Endothelial cell of umbilical vein (primary cell): ENCODE measurements at regions not wholly inside any gene's neighbourhood (a gene's known extent, or its start where the extent isn't known, plus 50 kb on each side); places are given as distances from the start of the nearest gene placed in this dataset.

Source experiments
- BruUV-seq: library from RNA; stranded (reverse); fragments of 400-500 nt; replicated peaks from 2 replicates; lab custom pipeline; 2021; lab: Mats Ljungman, UMichigan
- CTCF ChIA-PET: fragments of 300-600, 350-600 bp; sonication (Branson Sonifier 250); formaldehyde crosslinking; loops from one replicate; lab custom pipeline; 2021; ENCODE audit warnings: antibody characterized with exemption, inconsistent platforms; lab: Charles Lee
- POLR2A ChIA-PET: fragments of 300-600, 350-600 bp; sonication (Branson Sonifier 250); formaldehyde crosslinking; loops from one replicate; lab custom pipeline; 2021; ENCODE audit warnings: antibody characterized with exemption, inconsistent platforms; lab: Charles Lee
- DNase-seq: peaks from one replicate; pipeline ENCODE4 v3.0.0-alpha.2; 2011; ENCODE audit warnings: low read depth, low spot score
- FAIRE-seq: peaks from 2 replicates; lab custom pipeline; 2011; peaks lifted over from hg19 to GRCh38; lab: Jason Lieb, UNC
- H2AFZ ChIP-seq: 2 replicates; pipeline ENCODE4 v1.6.0; 2012; ENCODE audit warnings: low read depth, low read length, control low read depth, inconsistent platforms
- H3K27ac ChIP-seq: 2 replicates; pipeline ENCODE4 v1.5.1; 2011; ENCODE audit warnings: low read depth, mild to moderate bottlenecking, control low read depth, low read length, moderate library complexity; ENCODE audit not compliant: insufficient read depth
- H3K27me3 ChIP-seq, 2 experiments: 2 replicates each; pipeline versions ENCODE4 v1.6.0 to v1.6.1; 2011; ENCODE audit warnings: low read length in 2 of 2, mixed read lengths in 1 of 2; ENCODE audit not compliant: control insufficient read depth in 2 of 2, insufficient read depth in 2 of 2
- H3K36me3 ChIP-seq, 2 experiments: 2 replicates in 1 of 2; 3 replicates in 1 of 2; pipeline ENCODE4 v1.5.1; 2011; ENCODE audit warnings: low read length in 2 of 2, mild to moderate bottlenecking in 1 of 2, moderate library complexity in 1 of 2; ENCODE audit not compliant: control insufficient read depth in 2 of 2, insufficient read depth in 2 of 2; ENCODE audit errors: extremely low read depth in 1 of 2
- H3K4me1 ChIP-seq: 3 replicates; pipeline ENCODE4 v1.5.1; 2011; ENCODE audit warnings: mild to moderate bottlenecking, low read length; ENCODE audit not compliant: control insufficient read depth, insufficient read depth; ENCODE audit errors: extremely low read depth
- H3K4me2 ChIP-seq: 2 replicates; pipeline ENCODE4 v1.6.1; 2011; ENCODE audit warnings: low read length, control low read depth, mixed read lengths; ENCODE audit not compliant: insufficient read depth
- H3K4me3 ChIP-seq, 3 experiments: fragments of 200-600 bp in 1 of 3; sonication (generic), shearing (Covaris generic) in 1 of 3; replicated peaks in 1 of 3; 2 replicates each; pipeline ENCODE4 v1.5.1; 2011 to 2016; ENCODE audit warnings: control low read depth in 3 of 3, low read length in 3 of 3, mild to moderate bottlenecking in 2 of 3, inconsistent platforms in 1 of 3, low read depth in 1 of 3, moderate library complexity in 1 of 3; ENCODE audit not compliant: insufficient read depth in 1 of 3
- H3K79me2 ChIP-seq: 2 replicates; pipeline ENCODE4 v1.6.0; 2012; ENCODE audit warnings: low read length, inconsistent platforms; ENCODE audit not compliant: control insufficient read depth, insufficient read depth
- H3K9ac ChIP-seq: replicated peaks from 2 replicates; pipeline ENCODE3; 2011; ENCODE audit warnings: low read length, control low read depth; ENCODE audit not compliant: insufficient read depth; ENCODE audit errors: extremely low read depth
- H3K9me1 ChIP-seq: replicated peaks from 3 replicates; pipeline ENCODE4 v1.6.0; 2011; ENCODE audit warnings: mild to moderate bottlenecking, low read length; ENCODE audit not compliant: control insufficient read depth, insufficient read depth; ENCODE audit errors: extremely low read depth
- H3K9me3 ChIP-seq: replicated peaks from 2 replicates; pipeline ENCODE4 v1.5.1; 2012; ENCODE audit warnings: low read length, inconsistent platforms; ENCODE audit not compliant: control insufficient read depth, insufficient read depth
- H4K20me1 ChIP-seq: replicated peaks from 2 replicates; pipeline ENCODE3; 2011; ENCODE audit warnings: mild to moderate bottlenecking, low read length; ENCODE audit not compliant: control insufficient read depth, insufficient read depth; ENCODE audit errors: extremely low read depth
- EZH2 ChIP-seq: IDR thresholded peaks from 2 replicates; pipeline ENCODE4 v1.6.1; 2012; ENCODE audit warnings: borderline replicate concordance, low read depth, mild to moderate bottlenecking, moderate library complexity, low read length, inconsistent platforms; ENCODE audit not compliant: severe bottlenecking
- FOS ChIP-seq: IDR thresholded peaks from 2 replicates; pipeline ENCODE4 v1.6.1; 2011; ENCODE audit warnings: mild to moderate bottlenecking, low read length, moderate library complexity, borderline replicate concordance; ENCODE audit not compliant: insufficient read depth
- GATA2 ChIP-seq: IDR thresholded peaks from 2 replicates; pipeline ENCODE4 v1.7.0; 2011; ENCODE audit warnings: low read depth, mild to moderate bottlenecking, moderate library complexity, mixed read lengths, low read length; ENCODE audit not compliant: insufficient read length, insufficient read depth
- JUN ChIP-seq: IDR thresholded peaks from 2 replicates; pipeline ENCODE4 v1.6.1; 2011; ENCODE audit warnings: borderline replicate concordance, low read depth; ENCODE audit not compliant: insufficient read length, insufficient read depth
- MAX ChIP-seq: IDR thresholded peaks from 2 replicates; pipeline ENCODE4 v1.6.1; 2011; ENCODE audit not compliant: insufficient read depth, insufficient read length
- MYC ChIP-seq: IDR thresholded peaks from one replicate; pipeline ENCODE4 v1.6.1; 2011; ENCODE audit warnings: mild to moderate bottlenecking, low read depth, low read length
- POLR2A ChIP-seq: IDR thresholded peaks from 2 replicates; pipeline ENCODE4 v1.6.1; 2012; ENCODE audit warnings: low read depth, mild to moderate bottlenecking, control low read depth, low read length
- POLR2AphosphoS5 ChIP-seq: IDR thresholded peaks from 2 replicates; pipeline ENCODE4 v1.6.1; 2012; ENCODE audit warnings: low read depth, mild to moderate bottlenecking, control low read depth, low read length, moderate library complexity; ENCODE audit not compliant: insufficient read depth
- dilution Hi-C: fragments of 300-500 bp; cut with MboI; formaldehyde crosslinking; loops from one replicate; pipeline ENCODE4 v1.15.0; 2019; ENCODE audit warnings: low sequenced_read_pairs; ENCODE audit not compliant: extremely low pct_ligation_motif_present
- intact Hi-C: fragments of 100-400 bp; cut with micrococcal nuclease; formaldehyde crosslinking; loops from one replicate; pipeline ENCODE4 v1.10.0; 2022

DNA sequence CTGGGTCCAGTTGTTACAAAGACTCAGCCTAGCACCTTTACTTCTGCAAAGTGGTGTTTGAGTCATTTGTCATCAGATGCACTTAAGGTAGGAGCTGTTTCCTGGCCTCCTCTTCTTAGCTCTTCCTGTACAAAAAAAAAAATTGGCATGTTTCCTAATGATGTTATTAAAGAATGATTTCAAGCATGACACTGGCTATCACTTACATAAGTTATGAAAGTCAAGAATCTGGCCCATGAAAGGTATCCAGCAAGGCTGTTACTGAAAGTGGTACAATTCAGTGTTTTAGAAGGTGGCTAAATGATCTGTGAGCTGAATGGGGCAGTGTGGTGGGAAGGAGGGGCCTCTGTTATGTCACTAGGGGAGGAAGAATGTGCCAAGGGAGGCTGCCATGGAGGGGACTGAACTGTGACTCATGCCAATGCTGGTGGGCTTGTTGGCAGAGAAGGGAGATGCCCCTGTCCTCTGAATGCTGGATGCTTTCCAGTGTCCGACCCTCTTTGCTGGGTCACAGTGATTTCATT is 175.1 kb upstream of the MAP1B start:
- TF ChIP-seq FOS (no peak), POLR2AphosphoS5 (no peak), GATA2 (no peak), JUN (no peak), EZH2 (no peak), MAX (no peak), POLR2A (no peak), MYC (no peak)
- ChIA-PET POLR2A (interaction anchor here (0.5 kb wide), 1 partner anchor 1628 kb away, joined by 3 read pairs; no protein-coding TSS in a partner anchor), CTCF (interaction anchor here (1.0 to 2.3 kb wide), 6 partner anchors 9 to 376 kb away, joined by 3 to 14 read pairs (median 5); no protein-coding TSS in a partner anchor)
- Histone ChIP-seq H3K79me2 (no peaks in the 10 kb centered on the region), H3K27ac (peak overlapping the region; percentile 88), H3K4me1 (peaks cover 22% of the 10 kb centered on the region), H3K9ac (peak overlapping the region; percentile 33), H3K4me3 (no peak overlapping the region), H3K36me3 (no peaks in the 10 kb centered on the region), H3K4me2 (peak overlapping the region; percentile 16), H3K27me3 (peaks cover 4 to 5% of the 10 kb centered on the region in 2 experiments), H3K9me1 (peaks cover 4% of the 10 kb centered on the region), H2AFZ (peak overlapping the region; percentile 30), H4K20me1 (no peaks in the 10 kb centered on the region), H3K9me3 (no peaks in the 10 kb centered on the region)
- DNase-seq, result no peak
- dilution Hi-C loops, result no loop called here
- no peak for FAIRE-seq
- intact Hi-C loops, result loop anchor here (1.0 to 2.0 kb wide), 2 partner anchors 10 to 377 kb away; no protein-coding TSS in a partner anchor
- no TSS peak for BruUV-seq
